Keratinocyte (primary cell): ENCODE measurements at regions not wholly inside any gene's neighbourhood (a gene's known extent, or its start where the extent isn't known, plus 50 kb on each side); places are given as distances from the start of the nearest gene placed in this dataset.

Experiments used
- DNase-seq: peaks from one replicate; pipeline ENCODE4 v3.0.0-alpha.2; 2011; ENCODE audit warnings: low read depth, missing footprints, low spot score
- FAIRE-seq: peaks from 2 replicates; lab custom pipeline; 2011; peaks lifted over from hg19 to GRCh38; lab: Jason Lieb, UNC
- H2AFZ ChIP-seq: 2 replicates; pipeline ENCODE4 v1.6.0; 2012; ENCODE audit warnings: low read length, control low read depth, inconsistent platforms; ENCODE audit not compliant: control insufficient read depth
- H3K27ac ChIP-seq: 2 replicates; pipeline ENCODE4 v1.5.1; 2011; ENCODE audit warnings: low read length; ENCODE audit not compliant: control insufficient read depth, insufficient read depth
- H3K27me3 ChIP-seq: 3 replicates; pipeline ENCODE4 v1.6.0; 2011; ENCODE audit warnings: low read length; ENCODE audit not compliant: control insufficient read depth, insufficient read depth; ENCODE audit errors: extremely low read depth
- H3K36me3 ChIP-seq, 2 experiments: 2 replicates in 1 of 2; 3 replicates in 1 of 2; pipeline ENCODE4 v1.5.1; 2011; ENCODE audit warnings: low read length in 2 of 2, mild to moderate bottlenecking in 1 of 2; ENCODE audit not compliant: control insufficient read depth in 2 of 2, insufficient read depth in 2 of 2; ENCODE audit errors: extremely low read depth in 1 of 2
- H3K4me1 ChIP-seq: 3 replicates; pipeline ENCODE4 v1.5.1; 2011; ENCODE audit warnings: low read length; ENCODE audit not compliant: control insufficient read depth, insufficient read depth; ENCODE audit errors: extremely low read depth
- H3K4me2 ChIP-seq: 3 replicates; pipeline ENCODE4 v1.6.0; 2011; ENCODE audit warnings: low read depth, low read length; ENCODE audit not compliant: control insufficient read depth, insufficient read depth; ENCODE audit errors: extremely low read depth
- H3K4me3 ChIP-seq, 3 experiments: fragments of 200-600 bp in 1 of 3; sonication (generic) in 1 of 3; 2 replicates in 2 of 3; 3 replicates in 1 of 3; pipeline ENCODE4 v1.5.1; 2011 to 2016; ENCODE audit warnings: low read length in 3 of 3, mild to moderate bottlenecking in 3 of 3, control low read depth in 2 of 3, inconsistent platforms in 1 of 3, low read depth in 1 of 3, mixed read lengths in 1 of 3, mixed run types in 1 of 3, moderate library complexity in 1 of 3; ENCODE audit not compliant: control insufficient read depth in 2 of 3, insufficient read depth in 2 of 3; ENCODE audit errors: extremely low read depth in 1 of 3
- H3K79me2 ChIP-seq: 2 replicates; pipeline ENCODE4 v1.6.0; 2012; ENCODE audit warnings: low read length; ENCODE audit not compliant: control insufficient read depth, insufficient read depth
- H3K9ac ChIP-seq: 3 replicates; pipeline ENCODE4 v1.6.0; 2011; ENCODE audit warnings: low read length; ENCODE audit not compliant: control insufficient read depth, insufficient read depth; ENCODE audit errors: extremely low read depth
- H3K9me1 ChIP-seq: 3 replicates; pipeline ENCODE4 v1.6.0; 2011; ENCODE audit warnings: low read length; ENCODE audit not compliant: control insufficient read depth, insufficient read depth; ENCODE audit errors: extremely low read depth
- H3K9me3 ChIP-seq: 2 replicates; pipeline ENCODE4 v1.5.1; 2012; ENCODE audit warnings: low read depth, low read length; ENCODE audit not compliant: control insufficient read depth
- H4K20me1 ChIP-seq: 3 replicates; pipeline ENCODE4 v1.6.0; 2011; ENCODE audit warnings: low read length; ENCODE audit not compliant: control insufficient read depth, insufficient read depth; ENCODE audit errors: extremely low read depth
- CTCF ChIP-seq, 3 experiments: IDR thresholded peaks in 1 of 3; conservative IDR thresholded peaks in 1 of 3; optimal IDR thresholded peaks in 1 of 3; 2 replicates in 2 of 3; 3 replicates in 1 of 3; pipeline versions ENCODE3 to v1.5.1; 2011; ENCODE audit warnings: low read length in 3 of 3, mild to moderate bottlenecking in 3 of 3, moderate library complexity in 2 of 3, control low read depth in 1 of 3, inconsistent platforms in 1 of 3; ENCODE audit not compliant: insufficient read depth in 2 of 3; ENCODE audit errors: extremely low read depth in 1 of 3
- EZH2 ChIP-seq: IDR thresholded peaks from one replicate; pipeline ENCODE4 v1.6.1; 2012; ENCODE audit warnings: inconsistent platforms, mild to moderate bottlenecking, low read length, moderate library complexity
- dilution Hi-C: fragments of 300-500 bp; cut with MboI; formaldehyde crosslinking; loops from one replicate; pipeline ENCODE4 v1.7.0; 2020; ENCODE audit warnings: low sequenced_read_pairs; ENCODE audit not compliant: extremely low pct_ligation_motif_present

- Histone ChIP-seq H3K79me2 (no peaks in the 10 kb centered on the region), H3K9me1 (no peaks in the 10 kb centered on the region), H3K27ac (no peak overlapping the region), H3K4me3 (no peak overlapping the region), H3K9ac (no peak overlapping the region), H3K4me1 (peaks cover 6% of the 10 kb centered on the region), H2AFZ (no peak overlapping the region), H3K27me3 (no peaks in the 10 kb centered on the region), H4K20me1 (no peaks in the 10 kb centered on the region), H3K4me2 (no peak overlapping the region), H3K36me3 (no peaks in the 10 kb centered on the region), H3K9me3 (no peaks in the 10 kb centered on the region)
- FAIRE-seq (no peak), DNase-seq (no peak)
- TF ChIP-seq CTCF (optimal IDR thresholded peaks at IDR 0.05 in 1 of 3, IDR thresholded peaks at IDR 0.05 in 1 of 3, conservative IDR thresholded peaks at IDR 0.05 in 1 of 3; ENCODE audit: extremely low read depth in 1 of 3, insufficient read depth in 2 of 3, low read length in 3 of 3) (no peak), EZH2 (no peak)
- dilution Hi-C loops: no loop called here
Measured at GRCh38 chr1:90322186-90322585, 327.3 kb downstream of the ZNF326 start.

DNA sequence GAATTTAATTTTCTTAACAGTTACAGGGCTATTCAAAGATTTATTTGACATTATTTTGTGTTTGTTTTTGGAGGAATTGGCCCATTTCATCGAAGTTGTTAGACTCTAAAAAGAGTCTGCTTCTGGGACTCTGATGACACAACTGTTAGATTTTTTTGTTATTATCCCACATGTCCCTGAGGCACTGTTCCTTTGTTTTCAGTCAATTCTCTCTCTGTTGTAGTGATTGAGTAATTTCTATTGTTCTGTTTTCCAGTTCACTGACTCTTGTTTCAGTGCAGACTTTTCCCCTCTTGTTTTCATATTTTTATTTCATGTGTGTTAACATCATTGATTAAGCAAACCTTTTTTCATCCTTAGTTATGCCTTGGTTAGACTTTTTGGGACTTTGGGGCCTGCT lies 325.0 kb downstream of the ZNF326 start:
- no peaks in the 10 kb centered on the region for H3K9me3 ChIP-seq
- no peak overlapping the region for H3K9ac ChIP-seq
- H3K4me3 ChIP-seq: no peak overlapping the region
- no peaks in the 10 kb centered on the region for H4K20me1 ChIP-seq
- H3K9me1 ChIP-seq: no peaks in the 10 kb centered on the region
- no peaks in the 10 kb centered on the region for H3K36me3 ChIP-seq
- H3K27ac ChIP-seq: no peak overlapping the region
- DNase-seq: no peak
- H3K27me3 ChIP-seq: no peaks in the 10 kb centered on the region
- TF ChIP-seq CTCF (optimal IDR thresholded peaks at IDR 0.05 in 1 of 3, IDR thresholded peaks at IDR 0.05 in 1 of 3, conservative IDR thresholded peaks at IDR 0.05 in 1 of 3; ENCODE audit: extremely low read depth in 1 of 3, insufficient read depth in 2 of 3, low read length in 3 of 3): no peak
- no peak for TF ChIP-seq EZH2
- H2AFZ ChIP-seq: no peak overlapping the region
- H3K79me2 ChIP-seq: no peaks in the 10 kb centered on the region
- H3K4me2 ChIP-seq: no peak overlapping the region
- peaks cover 7% of the 10 kb centered on the region for H3K4me1 ChIP-seq
- FAIRE-seq: no peak
- dilution Hi-C loops: no loop called here
